ENCODE measurements at regions not wholly inside any gene's neighbourhood (a gene's known extent, or its start where the extent isn't known, plus 50 kb on each side); places are given as distances from the start of the nearest gene placed in this dataset.

- no peak for TF ChIP-seq REST (IDR thresholded peaks at IDR 0.05; ENCODE audit: insufficient read depth in 1 of 2, low read depth in 2 of 2, low read length in 1 of 2)
- no peak for TF ChIP-seq TCF7L2 (IDR thresholded peaks at IDR 0.05; ENCODE audit: low read depth, low read length)
- no peak for TF ChIP-seq POLR2AphosphoS5 (IDR thresholded peaks at IDR 0.05; ENCODE audit: low read depth, low read length)
- no peak for TF ChIP-seq CTCF (IDR thresholded peaks at IDR 0.05)
- TF ChIP-seq SIN3A (IDR thresholded peaks at IDR 0.05; ENCODE audit: borderline replicate concordance, insufficient read depth, low read depth, low read length) = no peak
- no TSS peak for BruUV-seq (replicated peaks)
- H3K4me3 ChIP-seq (ENCODE audit: low read depth in 2 of 2, low read length in 2 of 2) = no peak overlapping the region
- H3K4me1 ChIP-seq (ENCODE audit: control insufficient read depth, insufficient read depth, low read length) = peaks cover 6% of the 10 kb centered on the region
- no peaks in the 10 kb centered on the region for H3K27me3 ChIP-seq (ENCODE audit: control insufficient read depth, insufficient read depth, low read length)
- ChIA-PET CTCF (no interaction called here), POLR2A (no interaction called here)
- no peaks in the 10 kb centered on the region for H3K9me3 ChIP-seq (ENCODE audit: control insufficient read depth, insufficient read depth, low read depth, low read length)
- H3K27ac ChIP-seq (ENCODE audit: low read length) = peak overlapping the region; percentile 48; the same call in 1 of the 2 replicates
- intact Hi-C loops (cut with micrococcal nuclease; ENCODE audit: unreplicated experiment) (no loop called here), in situ Hi-C loops (cut with HindIII; ENCODE audit: low pct_unique_long_range_greater_than_20kb, low sequenced_read_pairs) (no loop called here)
- ATAC-seq (no peak), DNase-seq (ENCODE audit: low read depth, low spot score) (no peak)
- no peaks in the 10 kb centered on the region for H3K36me3 ChIP-seq (ENCODE audit: control insufficient read depth, insufficient read depth, low read length)
These were observed 53.2 kb upstream of the KLF13 start for GRCh38 chr15:31273258-31273941.

- DNase-seq (ENCODE audit: low read depth, low spot score) (no peak), ATAC-seq (peak; percentile 33; the same call in 1 of the 2 replicates)
- Histone ChIP-seq H3K4me3 (ENCODE audit: low read depth in 2 of 2, low read length in 2 of 2) (no peak overlapping the region), H3K4me1 (ENCODE audit: control insufficient read depth, insufficient read depth, low read length) (peaks cover 11% of the 10 kb centered on the region), H3K9me3 (ENCODE audit: control insufficient read depth, insufficient read depth, low read depth, low read length) (no peaks in the 10 kb centered on the region), H3K27me3 (ENCODE audit: control insufficient read depth, insufficient read depth, low read length) (no peaks in the 10 kb centered on the region), H3K36me3 (ENCODE audit: control insufficient read depth, insufficient read depth, low read length) (no peaks in the 10 kb centered on the region), H3K27ac (ENCODE audit: low read length) (peak overlapping the region; percentile 54; the same call in 1 of the 2 replicates)
- TF ChIP-seq CTCF (IDR thresholded peaks at IDR 0.05) = no peak
- TF ChIP-seq SIN3A (IDR thresholded peaks at IDR 0.05; ENCODE audit: borderline replicate concordance, insufficient read depth, low read depth, low read length) = no peak
- TF ChIP-seq POLR2AphosphoS5 (IDR thresholded peaks at IDR 0.05; ENCODE audit: low read depth, low read length) = no peak
- no peak for TF ChIP-seq REST (IDR thresholded peaks at IDR 0.05; ENCODE audit: insufficient read depth in 1 of 2, low read depth in 2 of 2, low read length in 1 of 2)
- no peak for TF ChIP-seq TCF7L2 (IDR thresholded peaks at IDR 0.05; ENCODE audit: low read depth, low read length)
- no TSS peak for BruUV-seq (replicated peaks)
- in situ Hi-C loops (cut with HindIII; ENCODE audit: low pct_unique_long_range_greater_than_20kb, low sequenced_read_pairs) = no loop called here
- ChIA-PET POLR2A (interaction anchor here (0.7 kb wide), 1 partner anchor 13 kb away, joined by 4 read pairs; no protein-coding TSS in a partner anchor), CTCF (no interaction called here)
- intact Hi-C loops (cut with micrococcal nuclease; ENCODE audit: unreplicated experiment) = no loop called here
These were observed 51.9 kb upstream of the KLF13 start for GRCh38 chr15:31274496-31275330.

Measured in Panc1 (cell line).